Lower leg skin (tissue), 3 donors: ENCODE measurements at regions not wholly inside any gene's neighbourhood (a gene's known extent, or its start where the extent isn't known, plus 50 kb on each side); places are given as distances from the start of the nearest gene placed in this dataset.

Experiments used
- POLR2A ChIP-seq, 2 donors: fragments of 450-650 bp; IDR thresholded peaks; one replicate each; pipeline ENCODE4 v1.6.1; 2016 to 2017; ENCODE audit warnings: antibody characterized with exemption in 2 of 2, mild to moderate bottlenecking in 1 of 2, moderate library complexity in 1 of 2
- TF ChIP-seq, protein P1 (sequence below), 3 donors: fragments of 450-650 bp; IDR thresholded peaks; one replicate each; pipeline ENCODE4 v1.5.1; 2016; ENCODE audit warnings: antibody characterized with exemption in 3 of 3, mild to moderate bottlenecking in 3 of 3, moderate library complexity in 2 of 3

DNA sequence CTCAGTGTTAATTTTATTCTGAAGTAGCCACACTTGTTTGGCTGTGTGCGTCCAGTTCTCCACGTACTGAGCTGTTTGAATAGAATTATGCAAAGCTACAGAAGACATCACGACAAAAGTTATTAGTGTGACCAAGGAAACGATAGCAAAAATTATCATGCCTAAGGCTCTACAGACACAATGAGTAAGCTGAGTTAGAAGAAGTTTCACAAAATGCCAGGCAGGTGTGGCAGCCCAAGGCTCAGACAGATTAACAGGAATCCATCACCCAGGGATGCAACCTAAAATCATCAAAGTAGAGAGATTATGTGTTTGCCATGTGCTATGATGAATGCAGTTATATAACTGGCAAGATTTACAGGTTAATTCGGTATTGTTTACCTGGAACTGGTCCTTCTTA lies 73.1 kb upstream of the INCENP start:
- TF ChIP-seq, protein P1, sequence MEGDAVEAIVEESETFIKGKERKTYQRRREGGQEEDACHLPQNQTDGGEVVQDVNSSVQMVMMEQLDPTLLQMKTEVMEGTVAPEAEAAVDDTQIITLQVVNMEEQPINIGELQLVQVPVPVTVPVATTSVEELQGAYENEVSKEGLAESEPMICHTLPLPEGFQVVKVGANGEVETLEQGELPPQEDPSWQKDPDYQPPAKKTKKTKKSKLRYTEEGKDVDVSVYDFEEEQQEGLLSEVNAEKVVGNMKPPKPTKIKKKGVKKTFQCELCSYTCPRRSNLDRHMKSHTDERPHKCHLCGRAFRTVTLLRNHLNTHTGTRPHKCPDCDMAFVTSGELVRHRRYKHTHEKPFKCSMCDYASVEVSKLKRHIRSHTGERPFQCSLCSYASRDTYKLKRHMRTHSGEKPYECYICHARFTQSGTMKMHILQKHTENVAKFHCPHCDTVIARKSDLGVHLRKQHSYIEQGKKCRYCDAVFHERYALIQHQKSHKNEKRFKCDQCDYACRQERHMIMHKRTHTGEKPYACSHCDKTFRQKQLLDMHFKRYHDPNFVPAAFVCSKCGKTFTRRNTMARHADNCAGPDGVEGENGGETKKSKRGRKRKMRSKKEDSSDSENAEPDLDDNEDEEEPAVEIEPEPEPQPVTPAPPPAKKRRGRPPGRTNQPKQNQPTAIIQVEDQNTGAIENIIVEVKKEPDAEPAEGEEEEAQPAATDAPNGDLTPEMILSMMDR (IDR thresholded peaks at IDR 0.05): no peak
- TF ChIP-seq POLR2A (IDR thresholded peaks at IDR 0.05): no peak
